ENCODE measurements at regions not wholly inside any gene's neighbourhood (a gene's known extent, or its start where the extent isn't known, plus 50 kb on each side); places are given as distances from the start of the nearest gene placed in this dataset.

GRCh38 chr14:71371711-71372396, 464.6 kb downstream of the PCNX1 start:
- Histone ChIP-seq H3K36me3 (no peaks in the 10 kb centered on the region), H3K4me3 (no peak overlapping the region), H3K27me3 (no peaks in the 10 kb centered on the region), H3K4me1 (peaks cover 8 to 26% (median 20%) of the 10 kb centered on the region in 4 donors), H3K27ac (peak overlapping the region in 4 of 5 donors; percentile 18 to 77 (median 60)), H3K9me3 (peaks cover 0 to under 1% (median under 1%) of the 10 kb centered on the region in 4 donors)
- TF ChIP-seq, protein P1, sequence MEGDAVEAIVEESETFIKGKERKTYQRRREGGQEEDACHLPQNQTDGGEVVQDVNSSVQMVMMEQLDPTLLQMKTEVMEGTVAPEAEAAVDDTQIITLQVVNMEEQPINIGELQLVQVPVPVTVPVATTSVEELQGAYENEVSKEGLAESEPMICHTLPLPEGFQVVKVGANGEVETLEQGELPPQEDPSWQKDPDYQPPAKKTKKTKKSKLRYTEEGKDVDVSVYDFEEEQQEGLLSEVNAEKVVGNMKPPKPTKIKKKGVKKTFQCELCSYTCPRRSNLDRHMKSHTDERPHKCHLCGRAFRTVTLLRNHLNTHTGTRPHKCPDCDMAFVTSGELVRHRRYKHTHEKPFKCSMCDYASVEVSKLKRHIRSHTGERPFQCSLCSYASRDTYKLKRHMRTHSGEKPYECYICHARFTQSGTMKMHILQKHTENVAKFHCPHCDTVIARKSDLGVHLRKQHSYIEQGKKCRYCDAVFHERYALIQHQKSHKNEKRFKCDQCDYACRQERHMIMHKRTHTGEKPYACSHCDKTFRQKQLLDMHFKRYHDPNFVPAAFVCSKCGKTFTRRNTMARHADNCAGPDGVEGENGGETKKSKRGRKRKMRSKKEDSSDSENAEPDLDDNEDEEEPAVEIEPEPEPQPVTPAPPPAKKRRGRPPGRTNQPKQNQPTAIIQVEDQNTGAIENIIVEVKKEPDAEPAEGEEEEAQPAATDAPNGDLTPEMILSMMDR (IDR thresholded peaks at IDR 0.05), result no peak
- TF ChIP-seq POLR2AphosphoS5 (IDR thresholded peaks at IDR 0.05) (peak in 2 of 3 donors; percentile 14 to 48), EP300 (IDR thresholded peaks at IDR 0.05) (no peak)
- WGBS, 5 donors, result 14 to 50% (median 30%) methylated on average over 2 of the region's 2 CpGs
- intact Hi-C loops (cut with DNase I; ENCODE audit: low total_unique reads), result no loop called here
- DNase-seq, result peak in 1 of 2 donors; percentile 54

GRCh38 chr14:71372411-71372838, 465.2 kb downstream of the PCNX1 start:
- Histone ChIP-seq H3K36me3 (no peaks in the 10 kb centered on the region), H3K27ac (peak overlapping the region in 4 of 5 donors; percentile 18 to 77 (median 60)), H3K9me3 (peaks cover 0 to 7% (median 3%) of the 10 kb centered on the region in 4 donors), H3K4me3 (no peak overlapping the region), H3K4me1 (peaks cover 8 to 26% (median 20%) of the 10 kb centered on the region in 4 donors), H3K27me3 (no peaks in the 10 kb centered on the region)
- TF ChIP-seq POLR2AphosphoS5 (IDR thresholded peaks at IDR 0.05), result peak in 1 of 3 donors; percentile 56
- no peak for TF ChIP-seq POLR2A (IDR thresholded peaks at IDR 0.05)
- intact Hi-C loops (cut with DNase I; ENCODE audit: low total_unique reads), result no loop called here
- 43 to 52% (median 44%) methylated on average over 4 of the region's 4 CpGs for whole genome bisulfite sequencing, 5 donors
- peak in 1 of 2 donors; percentile 44 for DNase-seq

- no peak for TF ChIP-seq POLR2A (IDR thresholded peaks at IDR 0.05)
- TF ChIP-seq, protein P1 (IDR thresholded peaks at IDR 0.05), result no peak
- TF ChIP-seq EP300 (IDR thresholded peaks at IDR 0.05), result no peak
- no peak for TF ChIP-seq POLR2AphosphoS5 (IDR thresholded peaks at IDR 0.05)
- Histone ChIP-seq H3K4me1 (peaks cover 8 to 38% (median 20%) of the 10 kb centered on the region in 4 donors), H3K27me3 (no peaks in the 10 kb centered on the region), H3K36me3 (no peaks in the 10 kb centered on the region), H3K27ac (peak overlapping the region in 3 of 5 donors; percentile 57 to 77 (median 63)), H3K9me3 (peaks cover 0 to 10% (median 3%) of the 10 kb centered on the region in 4 donors), H3K4me3 (no peak overlapping the region)
- WGBS, 5 donors, result 84 to 91% (median 87%) methylated on average over 1 of the region's 1 CpG
- DNase-seq, result no peak
- intact Hi-C loops (cut with DNase I; ENCODE audit: low total_unique reads), result no loop called here
Measured at GRCh38 chr14:71373773-71374172, 466.5 kb downstream of the PCNX1 start.

GRCh38 chr14:71374989-71375388, 467.7 kb downstream of the PCNX1 start:
- DNase-seq, result no peak
- Histone ChIP-seq H3K36me3 (no peaks in the 10 kb centered on the region), H3K4me3 (no peak overlapping the region), H3K9me3 (peaks cover 0 to 10% (median 3%) of the 10 kb centered on the region in 4 donors), H3K27ac (no peak overlapping the region), H3K27me3 (no peaks in the 10 kb centered on the region), H3K4me1 (peaks cover 8 to 50% (median 20%) of the 10 kb centered on the region in 4 donors)
- whole genome bisulfite sequencing, 5 donors, result 83 to 100% (median 96%) methylated on average over 1 of the region's 1 CpG
- TF ChIP-seq EP300 (IDR thresholded peaks at IDR 0.05), result no peak
- no peak for TF ChIP-seq POLR2AphosphoS5 (IDR thresholded peaks at IDR 0.05)
- TF ChIP-seq, protein P1 (IDR thresholded peaks at IDR 0.05), result no peak
- no peak for TF ChIP-seq POLR2A (IDR thresholded peaks at IDR 0.05)
- intact Hi-C loops (cut with DNase I; ENCODE audit: low total_unique reads), result no loop called here

- DNase-seq, result no peak
- WGBS, 5 donors, result 80 to 99% (median 97%) methylated on average over 2 to 28 of the region's 28 CpGs
Measured at GRCh38 chr14:71377099-71377498, 469.8 kb downstream of the PCNX1 start.

More at GRCh38 chr14:71377099-71377498, 469.8 kb downstream of the PCNX1 start:
- Histone ChIP-seq H3K9me3 (peaks cover 0 to 10% (median 3%) of the 10 kb centered on the region in 4 donors), H3K4me3 (no peak overlapping the region), H3K36me3 (no peaks in the 10 kb centered on the region), H3K27me3 (no peaks in the 10 kb centered on the region), H3K4me1 (peaks cover 8 to 58% (median 21%) of the 10 kb centered on the region in 4 donors), H3K27ac (no peak overlapping the region)
- TF ChIP-seq POLR2A (IDR thresholded peaks at IDR 0.05), result no peak
- TF ChIP-seq, protein P1 (IDR thresholded peaks at IDR 0.05), result no peak
- no peak for TF ChIP-seq EP300 (IDR thresholded peaks at IDR 0.05)
- no peak for TF ChIP-seq POLR2AphosphoS5 (IDR thresholded peaks at IDR 0.05)
- intact Hi-C loops (cut with DNase I; ENCODE audit: low total_unique reads), result no loop called here

All from stomach (tissue), 8 donors.